Uterus (tissue), 3 donors: ENCODE measurements at regions not wholly inside any gene's neighbourhood (a gene's known extent, or its start where the extent isn't known, plus 50 kb on each side); places are given as distances from the start of the nearest gene placed in this dataset.

Source experiments
- DNase-seq, 2 donors: peaks; one replicate each; pipeline ENCODE4 v3.0.0-alpha.2; 2019 to 2020
- H3K27ac ChIP-seq, 2 donors: fragments of 200-600 bp; sonication (generic); 1 replicate in 1 of 2; 2 replicates in 1 of 2; pipeline ENCODE4 v1.5.1; 2016 to 2018
- H3K27me3 ChIP-seq, 2 donors: fragments of 200-600 bp; sonication (generic); one replicate each; pipeline ENCODE4 v1.5.1; 2018 to 2019; ENCODE audit warnings: control low read depth in 1 of 2
- H3K36me3 ChIP-seq, 2 donors: fragments of 200-600 bp; sonication (generic); one replicate each; pipeline ENCODE4 v1.5.1; 2019; ENCODE audit warnings: control low read depth in 1 of 2
- H3K4me1 ChIP-seq, 2 donors: fragments of 200-600 bp; sonication (generic); one replicate each; pipeline ENCODE4 v1.5.1; 2018 to 2019; ENCODE audit warnings: control low read depth in 1 of 2
- H3K4me3 ChIP-seq, 2 donors: fragments of 200-600 bp; sonication (generic); 1 replicate in 1 of 2; 2 replicates in 1 of 2; pipeline ENCODE4 v1.5.1; 2018 to 2019; ENCODE audit warnings: mild to moderate bottlenecking in 1 of 2
- H3K9me3 ChIP-seq, 2 donors: fragments of 200-600 bp; sonication (generic); one replicate each; pipeline ENCODE4 v1.5.1; 2019; ENCODE audit warnings: control low read depth in 1 of 2
- POLR2A ChIP-seq, 2 donors: fragments of 450-650 bp; IDR thresholded peaks; one replicate each; pipeline ENCODE4 v1.6.1; 2016; ENCODE audit warnings: antibody characterized with exemption in 2 of 2, mild to moderate bottlenecking in 1 of 2, moderate library complexity in 1 of 2
- intact Hi-C: fragments of 100-400 bp; cut with DNase I; formaldehyde crosslinking; loops from one replicate; pipeline ENCODE4 v1.15.1; 2023; ENCODE audit warnings: low total_unique reads
- TF ChIP-seq, protein P1 (sequence below), 4 experiments: fragments of 200-600 bp in 2 of 4; fragments of 450-650 bp in 2 of 4; sonication (generic) in 2 of 4; IDR thresholded peaks; one replicate each; pipeline ENCODE4 v1.5.1; 2016 to 2019; ENCODE audit warnings: antibody characterized with exemption in 4 of 4, mild to moderate bottlenecking in 2 of 4, moderate library complexity in 1 of 4
- donor health status: DM: yes; HTN: yes; CAD: no.

DNA sequence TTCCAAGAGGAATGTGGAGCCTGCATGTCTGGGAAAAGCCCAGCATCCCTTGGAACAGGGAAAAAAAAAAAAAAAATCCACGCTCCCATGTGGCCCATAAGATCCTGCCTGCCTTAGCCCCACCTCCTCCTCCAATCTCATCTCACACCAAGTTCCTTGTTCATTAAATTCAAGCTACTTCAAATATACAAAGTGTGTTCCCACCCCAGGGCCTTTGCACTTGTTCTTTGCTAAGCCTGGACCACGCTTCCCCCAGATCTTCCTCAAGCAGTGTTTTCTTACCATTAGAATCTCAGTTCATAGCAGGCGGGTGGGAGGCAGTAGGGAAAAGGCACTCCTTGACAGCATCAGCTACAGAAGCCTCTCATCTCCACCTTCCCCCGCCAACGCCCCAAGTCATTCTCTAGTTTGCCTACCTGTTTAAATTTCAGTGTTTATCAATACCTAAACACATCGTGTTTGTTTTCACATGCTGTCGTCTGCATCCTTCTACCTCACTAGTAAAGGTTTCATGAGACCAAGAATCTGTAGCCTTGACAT, 262.8 kb downstream of the FGFR2 start:
- H3K4me1 ChIP-seq, result no peaks in the 10 kb centered on the region
- no peak for DNase-seq

DNA sequence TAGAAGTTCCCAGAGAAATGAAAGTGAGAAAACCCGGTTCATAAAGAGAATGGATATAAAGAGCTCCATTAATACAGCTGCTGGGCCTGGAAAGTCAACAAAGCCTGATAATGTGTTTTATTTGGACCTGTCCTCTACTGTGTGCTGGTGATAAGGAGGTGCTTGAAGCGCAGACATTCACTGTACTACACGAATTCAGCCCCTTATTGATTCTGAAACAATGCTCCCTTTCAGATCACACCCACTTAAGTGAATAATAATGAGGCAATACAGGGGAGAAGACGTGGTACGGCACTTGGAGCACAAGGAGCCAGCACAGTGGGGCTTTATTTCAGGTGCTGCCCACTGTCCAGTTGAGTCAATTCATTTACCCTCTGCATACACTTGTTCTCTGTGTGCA, 260.8 kb downstream of the FGFR2 start:
- intact Hi-C loops, result no loop called here
- Histone ChIP-seq H3K4me3 (no peak overlapping the region), H3K36me3 (no peaks in the 10 kb centered on the region), H3K4me1 (no peaks in the 10 kb centered on the region), H3K27ac (no peak overlapping the region), H3K9me3 (no peaks in the 10 kb centered on the region), H3K27me3 (no peaks in the 10 kb centered on the region)
- TF ChIP-seq, protein P1, sequence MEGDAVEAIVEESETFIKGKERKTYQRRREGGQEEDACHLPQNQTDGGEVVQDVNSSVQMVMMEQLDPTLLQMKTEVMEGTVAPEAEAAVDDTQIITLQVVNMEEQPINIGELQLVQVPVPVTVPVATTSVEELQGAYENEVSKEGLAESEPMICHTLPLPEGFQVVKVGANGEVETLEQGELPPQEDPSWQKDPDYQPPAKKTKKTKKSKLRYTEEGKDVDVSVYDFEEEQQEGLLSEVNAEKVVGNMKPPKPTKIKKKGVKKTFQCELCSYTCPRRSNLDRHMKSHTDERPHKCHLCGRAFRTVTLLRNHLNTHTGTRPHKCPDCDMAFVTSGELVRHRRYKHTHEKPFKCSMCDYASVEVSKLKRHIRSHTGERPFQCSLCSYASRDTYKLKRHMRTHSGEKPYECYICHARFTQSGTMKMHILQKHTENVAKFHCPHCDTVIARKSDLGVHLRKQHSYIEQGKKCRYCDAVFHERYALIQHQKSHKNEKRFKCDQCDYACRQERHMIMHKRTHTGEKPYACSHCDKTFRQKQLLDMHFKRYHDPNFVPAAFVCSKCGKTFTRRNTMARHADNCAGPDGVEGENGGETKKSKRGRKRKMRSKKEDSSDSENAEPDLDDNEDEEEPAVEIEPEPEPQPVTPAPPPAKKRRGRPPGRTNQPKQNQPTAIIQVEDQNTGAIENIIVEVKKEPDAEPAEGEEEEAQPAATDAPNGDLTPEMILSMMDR (IDR thresholded peaks at IDR 0.05), result no peak
- TF ChIP-seq POLR2A (IDR thresholded peaks at IDR 0.05), result no peak
- no peak for DNase-seq

More for the DNA sequence above, 262.8 kb downstream of the FGFR2 start:
- Histone ChIP-seq H3K27me3 (no peaks in the 10 kb centered on the region), H3K9me3 (no peaks in the 10 kb centered on the region), H3K36me3 (no peaks in the 10 kb centered on the region), H3K27ac (no peak overlapping the region), H3K4me3 (no peak overlapping the region)
- intact Hi-C loops, result no loop called here
- TF ChIP-seq POLR2A (IDR thresholded peaks at IDR 0.05), result no peak
- TF ChIP-seq, protein P1 (IDR thresholded peaks at IDR 0.05), result no peak

DNA sequence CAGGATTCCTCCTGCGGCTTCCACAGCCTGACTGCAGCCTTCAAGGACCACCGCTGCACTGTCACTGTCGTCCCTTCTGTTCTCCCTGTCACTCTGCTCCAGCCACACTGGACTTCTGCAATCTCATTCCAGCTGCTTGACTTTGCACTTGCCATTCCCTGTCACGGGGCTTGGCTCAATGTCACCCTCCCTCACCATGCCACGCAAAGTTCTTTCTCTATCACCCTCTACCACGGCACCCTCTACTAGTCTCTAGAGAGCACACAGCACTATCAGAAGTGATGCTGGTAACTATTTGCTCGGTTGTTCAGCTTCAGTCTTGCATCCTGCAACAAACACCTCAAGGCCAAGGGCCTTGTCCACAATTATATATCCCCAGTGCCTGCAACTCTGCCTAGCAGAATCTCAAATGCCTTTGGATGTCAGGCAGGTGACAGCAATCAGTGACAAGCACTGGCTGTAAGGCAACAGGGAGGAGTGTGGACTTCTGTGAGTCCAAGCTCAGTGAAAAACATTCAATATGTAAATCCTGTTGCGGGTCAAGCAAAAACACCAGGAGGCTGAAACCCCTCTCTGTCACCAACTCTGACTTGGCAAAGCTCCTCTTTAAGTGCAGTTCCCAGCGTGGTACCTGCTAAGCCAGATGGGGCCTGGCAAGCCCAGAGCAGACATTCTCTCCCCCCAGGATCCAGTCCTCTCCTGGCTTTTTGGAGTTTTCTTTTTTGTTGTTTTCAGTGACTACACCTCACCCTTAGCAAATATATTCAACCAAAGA, 259.9 kb downstream of the FGFR2 start:
- intact Hi-C loops, result no loop called here
- DNase-seq, result no peak
- TF ChIP-seq, protein P1 (IDR thresholded peaks at IDR 0.05), result no peak
- TF ChIP-seq POLR2A (IDR thresholded peaks at IDR 0.05), result no peak
- Histone ChIP-seq H3K36me3 (no peaks in the 10 kb centered on the region), H3K9me3 (no peaks in the 10 kb centered on the region), H3K4me3 (no peak overlapping the region), H3K27ac (no peak overlapping the region), H3K4me1 (no peaks in the 10 kb centered on the region), H3K27me3 (no peaks in the 10 kb centered on the region)

DNA sequence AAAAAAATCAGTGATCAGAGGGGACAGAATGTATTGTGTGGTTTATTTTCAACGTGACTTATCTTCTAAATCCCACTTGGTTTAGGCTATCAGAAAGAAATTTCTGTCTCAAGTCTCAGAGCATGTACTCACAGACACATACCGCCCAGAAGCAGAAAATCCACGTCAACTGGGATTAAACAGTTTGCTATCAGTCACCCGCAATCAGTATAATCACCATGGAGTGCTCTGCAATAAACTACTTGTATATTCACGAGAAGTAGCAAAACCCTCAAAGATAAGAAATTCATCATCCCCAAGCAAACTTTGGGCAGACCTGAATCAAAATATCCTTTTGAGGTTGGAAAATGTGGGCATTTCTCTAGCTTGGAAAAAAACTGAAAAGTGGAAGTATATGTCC, 259.1 kb downstream of the FGFR2 start:
- H3K27ac ChIP-seq, result no peak overlapping the region
- DNase-seq, result no peak
- TF ChIP-seq POLR2A (IDR thresholded peaks at IDR 0.05), result no peak
- TF ChIP-seq, protein P1 (IDR thresholded peaks at IDR 0.05), result no peak
- H3K27me3 ChIP-seq, result no peaks in the 10 kb centered on the region
- intact Hi-C loops, result no loop called here
- H3K4me1 ChIP-seq, result no peaks in the 10 kb centered on the region
- no peak overlapping the region for H3K4me3 ChIP-seq
- H3K9me3 ChIP-seq, result no peaks in the 10 kb centered on the region
- no peaks in the 10 kb centered on the region for H3K36me3 ChIP-seq

DNA sequence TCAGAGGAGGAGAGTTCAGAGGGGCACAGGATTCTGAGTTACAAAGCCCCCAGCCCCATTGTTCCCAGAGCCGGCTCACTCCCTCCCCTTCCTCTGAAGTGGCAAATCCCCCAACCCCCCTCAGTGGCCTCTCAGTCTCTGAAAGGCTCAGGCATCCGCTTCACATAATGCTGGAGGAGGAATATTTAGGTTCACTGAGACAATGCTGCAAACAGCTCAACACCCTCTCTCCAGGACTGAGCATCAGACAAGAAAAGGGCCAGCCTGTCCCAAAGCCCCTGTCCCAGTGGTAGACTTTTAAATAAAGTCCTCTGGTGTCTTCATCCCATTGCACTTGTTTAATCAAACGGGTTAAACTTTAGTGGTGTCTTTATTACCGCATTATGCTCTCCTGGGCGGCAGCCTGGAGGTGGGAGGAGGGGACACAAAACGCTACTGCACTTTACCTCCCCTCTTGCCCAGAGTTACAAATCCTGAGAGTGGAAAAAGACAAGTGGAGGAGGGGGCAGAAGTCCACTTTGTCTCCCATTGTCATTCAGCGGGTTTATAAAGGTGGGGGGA, 257.9 kb downstream of the FGFR2 start:
- H3K4me3 ChIP-seq, result no peak overlapping the region
- DNase-seq, result no peak
- intact Hi-C loops, result no loop called here
- no peaks in the 10 kb centered on the region for H3K4me1 ChIP-seq
- TF ChIP-seq, protein P1 (IDR thresholded peaks at IDR 0.05), result no peak
- no peak for TF ChIP-seq POLR2A (IDR thresholded peaks at IDR 0.05)
- H3K9me3 ChIP-seq, result no peaks in the 10 kb centered on the region
- no peaks in the 10 kb centered on the region for H3K27me3 ChIP-seq
- H3K27ac ChIP-seq, result no peak overlapping the region
- H3K36me3 ChIP-seq, result no peaks in the 10 kb centered on the region
